ENCODE measurements at regions not wholly inside any gene's neighbourhood (a gene's known extent, or its start where the extent isn't known, plus 50 kb on each side); places are given as distances from the start of the nearest gene placed in this dataset.

- ChIA-PET CTCF (no interaction called here), POLR2A (no interaction called here)
- no peak overlapping the region for H3K27ac ChIP-seq (ENCODE audit: low read length in 2 of 2)
- no peaks in the 10 kb centered on the region for H4K20me1 ChIP-seq (ENCODE audit: control insufficient read depth, insufficient read depth, low read length, poor library complexity, severe bottlenecking)
- no peak overlapping the region for H3K4me2 ChIP-seq (replicated peaks; ENCODE audit: low read depth, low read length, poor library complexity, severe bottlenecking)
- no peaks in the 10 kb centered on the region for H3K27me3 Mint-ChIP-seq
- WGBS (ENCODE audit: insufficient coverage) = no CpG with 5 or more reads among the region's 3 CpGs
- H3K4me1 ChIP-seq (ENCODE audit: control insufficient read depth in 2 of 2, insufficient read depth in 2 of 2, low read length in 2 of 2) = no peaks in the 10 kb centered on the region
- intact Hi-C loops (cut with micrococcal nuclease) = no loop called here
- no peak overlapping the region for H3K4me3 ChIP-seq (ENCODE audit: control extremely low read depth in 1 of 5, extremely low read depth in 1 of 5, insufficient read depth in 1 of 5, low read depth in 2 of 5, low read length in 4 of 5)
- H3K9me3 ChIP-seq (ENCODE audit: control extremely low read depth in 1 of 3, control insufficient read depth in 2 of 3, insufficient read depth in 1 of 3, low read length in 2 of 3) = no peaks in the 10 kb centered on the region
- H3K27ac Mint-ChIP-seq = no peak overlapping the region
- no peaks in the 10 kb centered on the region for H3K36me3 ChIP-seq (replicated peaks in 1 of 2; ENCODE audit: control extremely low read depth in 1 of 2, control insufficient read depth in 1 of 2, extremely low read depth in 1 of 2, insufficient read depth in 2 of 2, low read length in 1 of 2)
- no peaks in the 10 kb centered on the region for H3K9me3 Mint-ChIP-seq (ENCODE audit: insufficient read depth)
- no peaks in the 10 kb centered on the region for H3K27me3 ChIP-seq (replicated peaks in 1 of 4; ENCODE audit: control extremely low read depth in 1 of 4, control insufficient read depth in 3 of 4, insufficient read depth in 4 of 4, low read length in 3 of 4)
- TF ChIP-seq EZH2 (IDR thresholded peaks at IDR 0.05; ENCODE audit: borderline replicate concordance, insufficient read depth, low read depth, low read length, poor library complexity, severe bottlenecking) (no peak), CTCF (IDR thresholded peaks at IDR 0.05) (no peak)
- no peak overlapping the region for H3K4me3 Mint-ChIP-seq
- no peak for DNase-seq
- no peak overlapping the region for H3K9ac ChIP-seq (ENCODE audit: low read length)
- no peaks in the 10 kb centered on the region for H3K4me1 Mint-ChIP-seq
- H3K79me2 ChIP-seq (ENCODE audit: control insufficient read depth, insufficient read depth, low read length) = no peaks in the 10 kb centered on the region
- no peak for ATAC-seq (ENCODE audit: low read depth)
- H2AFZ ChIP-seq (ENCODE audit: insufficient read depth, low read depth, low read length, poor library complexity, severe bottlenecking) = no peak overlapping the region
These were observed 665.3 kb downstream of the STPG2 start for GRCh38 chr4:97477974-97478373.

DNA sequence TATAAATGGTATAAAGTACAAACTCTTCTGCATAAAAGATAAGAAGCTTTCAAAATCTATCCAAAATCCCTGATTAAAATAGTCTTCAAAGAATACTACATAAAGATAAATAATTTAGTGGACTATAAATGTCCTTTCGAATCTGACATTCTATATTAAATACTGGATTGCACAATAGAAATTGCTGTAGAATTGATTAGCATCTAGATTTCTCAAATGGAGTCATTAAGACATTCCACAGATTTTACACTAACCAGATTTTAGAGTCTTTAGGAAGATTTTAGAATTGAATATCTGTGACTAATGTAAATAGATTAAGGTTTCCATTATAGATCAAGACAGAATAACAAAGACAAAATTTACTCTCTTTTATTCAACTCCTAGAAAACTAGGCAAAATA, 663.9 kb downstream of the STPG2 start:
- no peak overlapping the region for H3K4me3 Mint-ChIP-seq
- H3K27me3 Mint-ChIP-seq = no peaks in the 10 kb centered on the region
- H3K27me3 ChIP-seq (replicated peaks in 1 of 4; ENCODE audit: control extremely low read depth in 1 of 4, control insufficient read depth in 3 of 4, insufficient read depth in 4 of 4, low read length in 3 of 4) = no peaks in the 10 kb centered on the region
- ChIA-PET CTCF (no interaction called here), POLR2A (no interaction called here)
- H3K4me1 Mint-ChIP-seq = no peaks in the 10 kb centered on the region
- no peaks in the 10 kb centered on the region for H3K79me2 ChIP-seq (ENCODE audit: control insufficient read depth, insufficient read depth, low read length)
- TF ChIP-seq CTCF (IDR thresholded peaks at IDR 0.05) (no peak), EZH2 (IDR thresholded peaks at IDR 0.05; ENCODE audit: borderline replicate concordance, insufficient read depth, low read depth, low read length, poor library complexity, severe bottlenecking) (no peak)
- H3K27ac ChIP-seq (ENCODE audit: low read length in 2 of 2) = no peak overlapping the region
- no peak for ATAC-seq (ENCODE audit: low read depth)
- DNase-seq = no peak
- no peaks in the 10 kb centered on the region for H3K36me3 ChIP-seq (replicated peaks in 1 of 2; ENCODE audit: control extremely low read depth in 1 of 2, control insufficient read depth in 1 of 2, extremely low read depth in 1 of 2, insufficient read depth in 2 of 2, low read length in 1 of 2)
- no peak overlapping the region for H3K4me3 ChIP-seq (ENCODE audit: control extremely low read depth in 1 of 5, extremely low read depth in 1 of 5, insufficient read depth in 1 of 5, low read depth in 2 of 5, low read length in 4 of 5)
- no peak overlapping the region for H3K4me2 ChIP-seq (replicated peaks; ENCODE audit: low read depth, low read length, poor library complexity, severe bottlenecking)
- H3K9me3 Mint-ChIP-seq (ENCODE audit: insufficient read depth) = no peaks in the 10 kb centered on the region
- no CpG with 5 or more reads among the region's 1 CpG for WGBS (ENCODE audit: insufficient coverage)
- no peak overlapping the region for H2AFZ ChIP-seq (ENCODE audit: insufficient read depth, low read depth, low read length, poor library complexity, severe bottlenecking)
- no peak overlapping the region for H3K9ac ChIP-seq (ENCODE audit: low read length)
- no peaks in the 10 kb centered on the region for H3K4me1 ChIP-seq (ENCODE audit: control insufficient read depth in 2 of 2, insufficient read depth in 2 of 2, low read length in 2 of 2)
- intact Hi-C loops (cut with micrococcal nuclease) = no loop called here
- H3K9me3 ChIP-seq (ENCODE audit: control extremely low read depth in 1 of 3, control insufficient read depth in 2 of 3, insufficient read depth in 1 of 3, low read length in 2 of 3) = no peaks in the 10 kb centered on the region
- no peaks in the 10 kb centered on the region for H4K20me1 ChIP-seq (ENCODE audit: control insufficient read depth, insufficient read depth, low read length, poor library complexity, severe bottlenecking)
- no peak overlapping the region for H3K27ac Mint-ChIP-seq
